Stomach smooth muscle (tissue), 2 donors: ENCODE measurements at regions not wholly inside any gene's neighbourhood (a gene's known extent, or its start where the extent isn't known, plus 50 kb on each side); places are given as distances from the start of the nearest gene placed in this dataset.

Source experiments
- H3K27ac ChIP-seq: one replicate; pipeline ENCODE4 v1.7.0; 2013; ENCODE audit warnings: mild to moderate bottlenecking, low read length, inconsistent platforms
- H3K27me3 ChIP-seq, 2 donors: one replicate each; pipeline ENCODE4 v1.7.0; 2013; ENCODE audit warnings: low read length in 2 of 2; ENCODE audit not compliant: insufficient read depth in 2 of 2, control insufficient read depth in 1 of 2
- H3K36me3 ChIP-seq, 2 donors: one replicate each; pipeline ENCODE4 v1.7.0; 2013; ENCODE audit warnings: low read length in 2 of 2; ENCODE audit not compliant: control insufficient read depth in 2 of 2, insufficient read depth in 2 of 2
- H3K4me1 ChIP-seq: one replicate; pipeline ENCODE4 v1.7.0; 2013; ENCODE audit warnings: low read length; ENCODE audit not compliant: control insufficient read depth, insufficient read depth
- H3K4me3 ChIP-seq, 2 donors: one replicate each; pipeline ENCODE4 v1.7.0; 2013; ENCODE audit warnings: low read length in 2 of 2
- H3K9ac ChIP-seq, 2 donors: one replicate each; pipeline ENCODE4 v1.7.0; 2013; ENCODE audit warnings: low read length in 2 of 2, mild to moderate bottlenecking in 1 of 2
- H3K9me3 ChIP-seq, 2 donors: one replicate each; pipeline ENCODE4 v1.7.0; 2013; ENCODE audit warnings: low read length in 2 of 2; ENCODE audit not compliant: control insufficient read depth in 2 of 2
- donor health status: healthy.
- donor health status: Pancreatic carcinoma.

GRCh38 chr12:132430838-132431774 is 58.8 kb upstream of the FBRSL1 start:
- Histone ChIP-seq H3K27me3 (peaks cover 42 to 49% of the 10 kb centered on the region in 2 donors), H3K9me3 (no peaks in the 10 kb centered on the region), H3K4me1 (peaks cover 30% of the 10 kb centered on the region), H3K36me3 (no peaks in the 10 kb centered on the region), H3K9ac (no peak overlapping the region), H3K4me3 (no peak overlapping the region), H3K27ac (no peak overlapping the region)

GRCh38 chr12:132429946-132430643 is 59.9 kb upstream of the FBRSL1 start:
- no peak overlapping the region for H3K27ac ChIP-seq
- peaks cover 48 to 55% of the 10 kb centered on the region in 2 donors for H3K27me3 ChIP-seq
- no peak overlapping the region for H3K9ac ChIP-seq
- peaks cover 30% of the 10 kb centered on the region for H3K4me1 ChIP-seq
- H3K4me3 ChIP-seq = no peak overlapping the region
- H3K36me3 ChIP-seq = no peaks in the 10 kb centered on the region
- peaks cover 0 to 2% of the 10 kb centered on the region in 2 donors for H3K9me3 ChIP-seq

GRCh38 chr12:132429602-132429945 is 60.4 kb upstream of the FBRSL1 start:
- no peak overlapping the region for H3K27ac ChIP-seq
- H3K9me3 ChIP-seq = peaks cover 0 to 4% of the 10 kb centered on the region in 2 donors
- H3K27me3 ChIP-seq = peaks cover 53 to 57% of the 10 kb centered on the region in 2 donors
- H3K4me3 ChIP-seq = no peak overlapping the region
- no peaks in the 10 kb centered on the region for H3K36me3 ChIP-seq
- H3K9ac ChIP-seq = no peak overlapping the region
- peaks cover 30% of the 10 kb centered on the region for H3K4me1 ChIP-seq

GRCh38 chr12:132428936-132429601 is 60.9 kb upstream of the FBRSL1 start:
- Histone ChIP-seq H3K27ac (no peak overlapping the region), H3K4me1 (peaks cover 30% of the 10 kb centered on the region), H3K9me3 (peaks cover 0 to 4% of the 10 kb centered on the region in 2 donors), H3K27me3 (peaks cover 57% of the 10 kb centered on the region in 2 donors), H3K4me3 (peak overlapping the region in 1 of 2 donors; percentile 7), H3K9ac (no peak overlapping the region), H3K36me3 (no peaks in the 10 kb centered on the region)

GRCh38 chr12:132427999-132428935 is 61.7 kb upstream of the FBRSL1 start:
- no peak overlapping the region for H3K9ac ChIP-seq
- H3K27ac ChIP-seq = no peak overlapping the region
- no peaks in the 10 kb centered on the region for H3K36me3 ChIP-seq
- H3K4me1 ChIP-seq = peaks cover 30% of the 10 kb centered on the region
- H3K9me3 ChIP-seq = peaks cover 0 to 4% of the 10 kb centered on the region in 2 donors
- H3K27me3 ChIP-seq = peaks cover 55 to 59% of the 10 kb centered on the region in 2 donors
- peak overlapping the region in 1 of 2 donors; percentile 7 for H3K4me3 ChIP-seq

- H3K4me3 ChIP-seq = no peak overlapping the region
- no peak overlapping the region for H3K9ac ChIP-seq
- H3K27me3 ChIP-seq = peaks cover 54 to 56% of the 10 kb centered on the region in 2 donors
- H3K4me1 ChIP-seq = peaks cover 23% of the 10 kb centered on the region
- no peak overlapping the region for H3K27ac ChIP-seq
- peaks cover 0 to 4% of the 10 kb centered on the region in 2 donors for H3K9me3 ChIP-seq
- H3K36me3 ChIP-seq = no peaks in the 10 kb centered on the region
Observed at GRCh38 chr12:132427174-132427768, 62.7 kb upstream of the FBRSL1 start.

- Histone ChIP-seq H3K27me3 (peaks cover 58 to 63% of the 10 kb centered on the region in 2 donors), H3K9ac (no peak overlapping the region), H3K4me1 (peaks cover 21% of the 10 kb centered on the region), H3K36me3 (no peaks in the 10 kb centered on the region), H3K4me3 (no peak overlapping the region), H3K9me3 (peaks cover 0 to 4% of the 10 kb centered on the region in 2 donors), H3K27ac (no peak overlapping the region)
Observed at GRCh38 chr12:132426349-132427173, 63.4 kb upstream of the FBRSL1 start.

- H3K36me3 ChIP-seq = no peaks in the 10 kb centered on the region
- no peak overlapping the region for H3K27ac ChIP-seq
- no peak overlapping the region for H3K9ac ChIP-seq
- H3K4me3 ChIP-seq = no peak overlapping the region
- H3K4me1 ChIP-seq = peaks cover 8% of the 10 kb centered on the region
- H3K9me3 ChIP-seq = peaks cover 0 to 4% of the 10 kb centered on the region in 2 donors
- peaks cover 53 to 58% of the 10 kb centered on the region in 2 donors for H3K27me3 ChIP-seq
Observed at GRCh38 chr12:132424811-132425210, 65.1 kb upstream of the FBRSL1 start.
